Ramos (cell line): ENCODE measurements at regions not wholly inside any gene's neighbourhood (a gene's known extent, or its start where the extent isn't known, plus 50 kb on each side); places are given as distances from the start of the nearest gene placed in this dataset.

ENCODE experiments used
- in situ Hi-C: fragments of 300-500 bp; cut with MboI; formaldehyde crosslinking; loops from one replicate; pipeline ENCODE4 v1.14.3; 2022; ENCODE audit warnings: low sequenced_read_pairs; ENCODE audit not compliant: unreplicated experiment

DNA sequence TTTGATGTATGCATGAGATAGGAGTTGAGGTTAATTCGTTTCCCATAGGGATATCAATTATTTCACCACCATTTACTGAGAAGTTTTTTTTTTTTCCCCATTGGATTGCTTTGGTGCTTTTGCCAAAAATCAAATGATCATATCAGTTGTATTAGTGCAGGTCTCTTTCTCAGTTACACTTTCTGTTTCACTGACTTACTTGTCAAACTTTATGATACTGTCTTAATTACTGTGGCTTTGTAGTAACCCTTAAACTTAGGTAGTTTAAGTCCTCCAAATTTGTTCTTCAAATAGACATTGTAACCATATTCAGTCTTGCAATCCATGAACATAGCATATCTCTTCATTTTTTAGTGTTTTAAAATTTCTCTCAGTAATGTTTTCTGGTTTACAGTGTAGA, 259.9 kb upstream of the SLCO3A1 start:
- in situ Hi-C loops: no loop called here

DNA sequence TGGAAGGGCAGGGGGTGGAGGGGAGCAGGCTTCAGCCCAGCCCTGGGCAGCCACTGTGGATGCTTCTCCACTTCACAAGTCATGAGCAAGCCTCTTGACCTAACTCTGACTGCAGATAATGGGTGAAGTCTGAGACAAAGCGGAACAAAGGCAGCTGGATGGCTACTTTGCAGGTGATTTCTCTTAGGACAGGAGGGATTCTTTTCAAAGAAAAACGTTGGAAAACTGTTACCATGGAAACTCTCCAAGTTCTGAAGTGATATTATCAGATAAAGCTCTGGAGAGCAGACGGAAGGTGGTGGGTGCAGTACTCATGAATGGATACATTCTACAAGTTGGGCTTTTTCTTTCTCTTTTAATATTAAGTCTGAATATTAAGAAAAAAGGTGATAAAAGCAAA, 254.2 kb upstream of the SLCO3A1 start:
- in situ Hi-C loops: no loop called here

DNA sequence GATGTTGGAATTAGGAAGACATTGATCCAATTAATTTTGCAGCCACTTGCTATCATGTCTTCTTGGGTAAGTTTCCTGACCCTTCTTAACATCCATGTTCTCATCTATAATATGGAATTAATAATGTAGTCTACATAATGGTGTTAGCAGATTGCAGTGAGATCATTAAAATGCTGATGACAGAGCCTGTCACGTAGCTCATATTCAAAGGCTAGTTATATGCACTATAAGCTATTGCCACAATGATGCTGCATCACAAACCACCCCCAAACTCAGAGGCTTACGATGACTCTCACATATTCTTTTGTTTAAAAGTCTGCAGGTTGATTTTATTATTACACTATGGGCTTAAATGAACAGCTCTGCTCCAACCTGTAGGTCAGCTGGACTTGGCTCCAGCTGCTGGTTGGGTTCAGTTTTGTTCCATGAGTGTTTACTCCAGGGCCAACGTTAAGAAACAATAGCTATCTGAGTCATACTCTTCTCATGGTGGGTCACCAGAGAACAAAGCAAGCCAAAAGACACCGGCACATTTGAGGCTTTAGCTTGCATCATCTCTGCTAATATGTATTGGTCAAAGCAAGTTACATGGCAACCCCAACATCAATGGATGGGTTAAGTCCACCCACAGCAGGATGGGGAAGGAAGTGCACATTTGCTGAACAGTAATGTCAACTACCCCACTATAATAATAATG, 250.0 kb upstream of the SLCO3A1 start:
- in situ Hi-C loops: no loop called here

DNA sequence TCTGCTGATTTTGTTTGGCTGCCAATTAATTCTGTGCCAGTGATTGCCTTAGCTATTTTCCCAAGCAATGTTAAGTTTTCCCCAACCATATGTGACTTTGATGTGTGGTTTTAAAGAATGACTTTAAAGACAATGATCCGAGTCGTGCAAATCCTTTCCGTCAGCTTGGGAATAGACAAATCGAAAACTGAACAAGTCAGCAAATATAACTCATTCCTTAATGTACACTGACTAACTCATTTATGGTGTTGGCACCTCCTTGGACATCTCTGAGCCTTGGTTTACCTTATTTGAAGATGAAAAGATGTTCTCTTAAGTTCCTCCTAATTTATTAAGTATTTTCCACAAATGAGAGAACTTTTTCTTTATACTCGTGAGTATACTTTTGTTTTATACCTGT, 249.4 kb upstream of the SLCO3A1 start:
- in situ Hi-C loops: no loop called here

DNA sequence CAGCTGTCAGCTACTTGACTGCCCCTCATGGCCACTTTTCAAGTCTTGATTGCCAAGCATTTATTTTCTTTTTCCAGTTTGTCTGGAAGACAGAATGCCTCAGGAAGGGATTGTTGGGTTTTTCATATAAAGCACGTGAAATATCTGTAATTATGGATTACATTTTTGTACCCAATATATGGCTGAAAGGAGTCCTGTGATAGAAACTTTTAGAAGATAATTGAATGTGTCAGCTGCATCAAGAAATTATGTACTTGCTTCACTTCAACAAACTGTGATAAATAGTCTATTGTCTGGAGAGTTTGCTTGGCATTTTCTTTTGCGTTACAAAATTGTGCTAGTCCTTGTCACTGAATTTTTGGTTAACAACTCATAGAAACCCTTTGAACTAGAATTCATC, 247.9 kb upstream of the SLCO3A1 start:
- in situ Hi-C loops: no loop called here

DNA sequence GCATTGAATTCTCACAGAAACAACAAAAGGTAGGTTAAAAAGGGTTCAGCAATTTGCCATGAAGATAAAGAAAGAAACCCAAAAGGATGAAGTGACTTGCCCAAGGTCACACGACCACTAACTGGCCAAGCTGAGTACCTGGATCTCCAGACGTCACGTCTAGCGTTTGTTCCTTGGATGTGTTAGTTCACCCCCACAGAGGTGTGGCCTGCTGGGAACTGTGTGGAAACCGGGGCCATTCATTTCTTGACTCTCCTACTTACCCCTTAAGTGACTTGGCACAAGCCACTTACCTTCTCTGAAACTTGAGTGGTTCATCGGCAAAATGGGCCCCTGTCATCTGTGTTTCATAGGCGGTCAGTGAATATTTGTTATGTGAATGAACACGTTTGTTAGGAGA, 244.3 kb upstream of the SLCO3A1 start:
- in situ Hi-C loops: no loop called here

DNA sequence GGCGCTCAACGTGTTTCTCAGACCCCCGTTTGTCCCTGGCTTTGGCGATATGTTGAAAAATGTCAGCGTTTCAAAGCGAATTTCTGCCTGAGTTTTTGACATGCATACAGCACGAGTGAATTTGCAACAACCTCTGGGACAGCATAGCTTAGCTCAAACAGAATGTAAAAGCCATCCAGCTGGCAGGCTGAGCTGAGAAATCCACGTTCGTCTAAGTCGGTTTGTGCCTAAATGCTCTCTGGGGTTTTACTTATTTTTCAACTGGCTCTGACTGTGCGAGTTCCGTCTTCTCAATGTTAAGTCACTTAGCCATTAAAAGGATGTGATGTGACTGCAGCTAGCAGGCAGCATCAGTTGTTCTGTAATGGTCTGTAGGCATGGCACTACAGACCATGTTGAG, 243.5 kb upstream of the SLCO3A1 start:
- in situ Hi-C loops: no loop called here

DNA sequence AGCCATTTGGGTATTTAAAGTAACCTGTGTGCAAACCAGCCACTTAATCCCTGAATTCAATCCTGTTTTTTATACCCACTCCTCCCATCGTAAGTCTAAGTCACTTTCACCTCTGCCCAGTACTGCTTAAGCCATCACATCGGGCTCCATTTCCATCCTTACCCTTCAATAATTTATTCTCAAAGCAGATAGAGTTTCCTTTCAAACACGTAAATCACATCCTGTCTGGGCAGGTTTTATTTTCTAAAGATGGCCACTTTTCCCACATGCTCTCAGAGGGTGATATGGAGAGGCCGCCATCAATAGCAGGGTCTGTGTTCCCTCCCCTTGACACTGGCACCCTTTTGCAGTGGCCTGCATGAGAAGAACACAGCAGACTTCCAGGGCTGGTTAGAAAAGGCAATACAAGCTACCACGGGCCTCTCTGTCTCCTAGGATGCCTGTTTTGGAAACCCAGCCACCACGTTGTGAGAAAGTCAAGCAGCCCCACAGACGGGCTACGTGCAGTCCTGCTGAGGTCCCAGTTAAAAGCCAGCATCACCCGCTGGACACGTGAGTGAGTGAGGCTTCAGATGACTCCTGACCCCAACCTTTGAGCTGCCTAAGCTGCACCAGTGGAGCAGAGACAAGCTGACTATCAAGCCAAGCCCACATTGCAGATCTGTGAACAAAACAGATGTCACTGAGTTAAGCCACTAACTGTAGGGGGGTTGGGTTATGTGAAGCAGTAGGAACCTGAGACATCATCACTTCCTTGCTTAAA, 241.8 kb upstream of the SLCO3A1 start:
- in situ Hi-C loops: no loop called here

DNA sequence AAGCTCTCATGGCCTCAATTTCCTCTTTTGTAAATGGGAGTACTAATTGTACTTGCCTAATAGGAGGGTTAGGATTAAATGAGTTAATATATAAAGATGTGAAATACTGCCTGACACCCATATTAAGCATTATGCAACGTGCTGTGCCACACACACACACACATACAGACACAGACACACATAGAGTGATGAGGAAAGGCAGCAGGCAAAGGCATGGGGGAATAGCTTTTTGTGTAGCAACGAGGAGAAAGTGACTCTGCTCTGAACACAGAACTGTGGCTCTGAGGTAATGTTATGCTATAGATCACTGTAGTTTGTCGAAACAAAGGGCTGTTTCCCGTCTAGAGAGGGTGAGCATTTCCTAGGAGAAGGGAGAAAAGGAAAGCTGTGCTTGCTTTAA, 233.3 kb upstream of the SLCO3A1 start:
- in situ Hi-C loops: no loop called here

DNA sequence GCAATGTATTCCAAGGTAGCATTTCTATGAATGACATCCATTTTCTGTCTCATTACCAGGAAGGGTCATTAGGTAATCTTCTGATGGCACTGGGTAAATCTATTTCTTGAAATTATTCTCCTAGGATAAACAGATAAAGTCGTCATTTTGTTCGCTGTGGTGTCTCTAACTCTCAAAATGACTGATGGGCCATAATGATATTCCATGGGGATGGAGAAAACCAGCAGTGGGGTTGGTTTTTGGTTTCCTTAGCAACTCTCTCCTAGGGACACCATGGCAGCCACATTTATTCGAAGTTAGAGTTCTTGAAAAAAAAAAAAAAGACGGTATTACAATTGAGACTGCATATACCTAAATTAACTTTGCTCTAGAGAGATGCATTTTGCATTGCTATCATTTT, 231.3 kb upstream of the SLCO3A1 start:
- in situ Hi-C loops: no loop called here

DNA sequence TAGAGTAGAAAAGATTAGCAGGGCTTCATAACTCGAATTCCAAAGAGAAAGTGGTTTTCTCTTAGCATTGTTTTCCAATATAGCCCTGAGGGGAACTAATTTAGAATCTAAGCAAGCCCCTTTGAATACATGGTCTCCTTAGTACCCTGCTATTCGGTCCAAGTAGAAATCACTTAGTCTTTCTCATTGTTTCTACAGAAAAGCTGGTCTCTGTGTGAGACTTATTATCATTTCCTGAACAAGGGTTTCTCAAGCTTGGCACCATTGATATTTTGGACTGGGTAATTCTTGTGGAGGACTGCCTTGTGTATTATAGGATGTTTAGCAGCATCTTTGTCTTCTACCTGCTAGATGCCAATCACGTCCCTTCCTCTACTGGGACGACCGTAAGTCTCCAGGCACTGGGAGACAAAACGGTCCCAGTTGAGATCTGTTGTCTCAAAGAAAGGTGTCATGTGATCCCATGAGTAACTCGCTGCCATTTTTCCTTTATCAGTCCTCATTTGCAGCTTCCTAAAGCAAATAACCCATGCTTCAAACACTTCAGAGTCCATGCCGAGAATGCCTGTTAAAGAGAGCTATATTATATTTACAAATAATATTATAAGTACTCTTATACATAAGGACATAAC, 230.7 kb upstream of the SLCO3A1 start:
- in situ Hi-C loops: no loop called here

DNA sequence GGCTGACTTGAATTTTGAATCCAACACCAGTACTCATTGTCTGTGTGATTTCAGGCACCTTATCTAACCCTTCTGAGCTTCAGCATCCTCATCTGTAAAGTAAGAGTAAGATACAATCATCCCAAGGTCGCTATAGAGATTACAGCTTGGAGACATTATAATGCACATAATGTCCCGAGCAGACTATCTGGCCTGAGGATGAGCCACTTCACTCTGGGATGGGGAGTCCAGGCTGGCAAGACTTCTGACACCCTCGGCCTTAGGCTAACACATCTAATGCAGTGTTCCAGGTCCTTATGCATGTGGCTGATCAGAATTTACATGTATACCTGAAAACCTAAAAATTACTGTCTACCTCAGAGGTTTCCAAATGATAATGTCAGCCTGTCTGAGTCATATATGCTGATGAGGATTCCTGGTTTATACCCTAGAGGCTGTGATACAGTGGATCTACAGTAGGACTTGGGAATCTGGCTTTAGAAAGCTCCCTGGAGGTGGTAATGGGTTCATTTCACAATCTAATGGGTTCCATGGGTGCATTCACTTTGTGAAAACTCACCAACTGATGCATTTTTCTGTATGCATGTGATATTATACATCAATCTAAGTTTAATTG, 229.0 kb upstream of the SLCO3A1 start:
- in situ Hi-C loops: no loop called here

DNA sequence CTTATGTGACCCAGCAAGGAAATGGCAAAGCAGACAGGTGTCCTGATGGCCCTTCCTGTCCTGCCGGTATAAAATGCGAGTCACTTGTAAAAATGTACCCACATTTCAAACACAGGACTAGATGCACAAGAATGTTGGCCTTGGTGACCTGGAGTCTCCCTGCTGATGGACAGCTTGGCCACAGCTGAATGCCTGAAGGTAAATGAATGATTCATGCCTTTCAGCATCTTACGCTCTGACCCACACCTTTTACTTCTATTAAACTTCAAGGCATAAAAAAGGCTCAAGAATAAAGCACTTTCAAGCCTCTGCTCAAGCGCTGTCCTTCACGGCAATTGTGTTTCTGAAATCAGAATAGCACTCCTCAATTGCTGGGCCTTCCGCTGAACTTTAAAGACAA, 228.0 kb upstream of the SLCO3A1 start:
- in situ Hi-C loops: no loop called here

DNA sequence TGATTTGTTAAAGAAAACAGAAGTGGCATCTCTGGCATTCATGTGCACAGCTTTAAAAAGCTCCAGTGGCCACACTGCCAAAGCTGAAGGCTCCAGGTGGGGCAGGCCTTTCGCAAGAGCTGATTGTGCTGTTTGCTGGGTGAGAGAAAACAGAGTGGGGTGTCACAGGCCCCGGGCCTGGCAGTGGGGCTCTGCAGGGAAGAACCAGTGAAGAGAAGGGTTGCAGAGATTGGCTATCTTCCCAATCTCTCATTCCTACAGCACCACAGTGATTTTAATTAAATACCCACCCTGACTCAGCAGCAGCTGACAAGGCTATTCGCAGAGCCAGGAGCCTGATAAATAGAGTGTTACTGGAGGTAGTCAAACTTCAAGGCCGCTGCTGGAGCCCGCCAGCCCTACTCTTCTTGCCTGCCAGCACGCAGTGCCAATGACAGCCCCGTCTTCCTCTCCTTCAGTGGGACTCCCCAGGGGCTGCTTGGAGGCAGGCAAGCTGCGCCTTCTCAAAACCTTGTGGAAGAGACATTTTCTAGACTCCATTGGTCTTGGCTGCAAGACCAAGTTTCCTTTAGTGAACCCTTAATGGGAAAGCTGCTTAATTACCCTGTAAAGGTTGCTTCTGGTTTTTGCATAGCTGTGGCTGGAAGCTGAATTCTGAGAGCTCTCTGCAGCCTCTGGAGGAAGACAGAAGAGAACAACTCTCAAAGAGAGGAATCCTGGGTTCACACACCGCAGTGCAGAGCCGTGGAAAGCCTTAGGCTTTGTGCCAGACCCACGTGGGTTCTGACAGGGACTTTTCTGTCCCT, 225.8 kb upstream of the SLCO3A1 start:
- in situ Hi-C loops: no loop called here

DNA sequence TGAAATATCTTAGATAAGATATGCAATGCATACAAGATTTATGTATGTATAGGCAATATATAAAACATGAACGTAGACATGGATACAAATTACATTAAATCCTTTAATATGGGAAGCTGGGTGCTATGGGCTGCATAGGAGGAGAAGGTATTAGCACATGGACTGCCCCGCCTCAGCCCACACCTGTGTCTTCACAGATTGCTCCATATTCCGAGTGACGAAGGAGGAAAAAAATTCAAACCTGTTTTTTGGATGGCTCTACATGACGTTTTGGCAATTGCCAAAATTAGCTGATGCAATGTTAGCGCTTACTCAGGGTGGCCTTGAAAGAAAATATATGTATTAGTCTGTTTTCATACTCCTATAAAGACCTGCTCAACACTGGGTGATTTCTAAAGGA, 223.4 kb upstream of the SLCO3A1 start:
- in situ Hi-C loops: no loop called here

DNA sequence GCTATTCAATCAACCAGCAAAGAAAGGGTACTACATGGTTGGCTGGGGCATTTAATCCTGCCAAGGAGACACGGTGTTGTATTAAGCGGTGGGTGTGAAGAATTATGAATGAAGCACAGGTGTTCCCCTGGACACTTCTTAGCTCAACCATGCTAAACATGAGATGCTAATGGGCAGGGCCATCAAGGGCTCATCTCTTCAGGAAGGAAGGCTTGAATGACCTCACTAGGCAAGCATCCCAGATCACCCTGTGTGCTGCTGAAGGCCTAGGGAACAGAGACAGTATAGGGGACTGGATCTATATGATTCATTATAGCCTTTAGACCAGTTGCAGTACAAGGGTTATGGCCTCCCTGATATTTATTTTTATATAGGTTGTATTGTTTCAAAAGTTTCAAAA, 221.3 kb upstream of the SLCO3A1 start:
- in situ Hi-C loops: no loop called here

DNA sequence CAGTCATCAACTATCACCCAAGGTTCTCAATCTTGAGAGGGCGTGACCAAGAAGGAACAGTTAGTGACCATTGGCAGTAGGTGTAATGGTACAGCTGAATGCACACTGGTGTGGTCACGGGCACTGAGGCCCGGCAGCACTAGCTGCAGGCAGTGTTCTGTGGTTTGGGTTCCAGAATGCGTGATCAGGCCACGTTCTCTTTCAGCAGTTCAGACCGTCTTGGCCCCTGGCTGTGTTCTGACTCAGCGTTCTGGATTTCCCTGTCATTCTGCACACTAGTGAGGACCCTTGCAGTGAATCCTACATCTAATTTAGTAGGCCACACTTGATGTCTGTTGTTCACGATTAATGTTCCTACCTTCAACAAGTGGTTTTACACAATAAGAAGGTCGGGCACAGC, 220.5 kb upstream of the SLCO3A1 start:
- in situ Hi-C loops: no loop called here

DNA sequence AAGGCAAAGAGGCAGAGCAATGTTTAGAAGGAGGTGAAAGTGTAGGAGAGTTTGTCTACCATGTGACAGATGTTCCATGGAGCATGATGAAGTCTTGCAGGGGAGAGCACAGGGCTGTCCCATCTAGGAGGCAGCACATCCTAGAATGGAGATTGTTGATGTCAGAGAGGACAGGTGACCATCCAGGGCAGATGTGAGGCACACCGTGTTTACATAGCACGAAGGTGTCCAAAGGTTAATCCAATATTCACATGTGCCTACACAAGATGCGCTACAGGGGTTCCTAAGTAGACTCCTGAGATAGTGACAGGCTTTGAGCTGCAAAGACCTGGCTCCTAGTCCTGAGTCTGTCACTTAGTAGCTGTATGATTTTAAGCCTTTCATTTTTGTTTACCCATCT, 219.3 kb upstream of the SLCO3A1 start:
- in situ Hi-C loops: no loop called here

DNA sequence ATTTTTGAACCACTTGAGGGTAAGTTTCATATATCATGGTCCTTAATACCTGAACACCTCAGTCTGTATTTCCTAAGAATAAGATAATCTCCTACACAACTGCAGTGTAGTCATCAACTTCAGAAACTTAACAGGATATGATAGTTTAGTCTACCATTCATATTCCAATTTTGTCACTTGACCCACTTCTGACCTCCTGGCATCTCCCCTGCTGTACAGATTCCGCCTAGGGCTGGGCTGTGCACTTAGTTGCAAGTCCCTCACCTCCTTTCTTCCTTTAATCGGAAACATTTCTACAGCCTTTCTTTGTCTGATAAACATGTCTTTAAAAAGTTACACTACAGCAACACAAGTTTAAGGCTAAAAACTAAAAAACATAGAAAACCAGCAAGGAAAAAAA, 218.4 kb upstream of the SLCO3A1 start:
- in situ Hi-C loops: no loop called here

DNA sequence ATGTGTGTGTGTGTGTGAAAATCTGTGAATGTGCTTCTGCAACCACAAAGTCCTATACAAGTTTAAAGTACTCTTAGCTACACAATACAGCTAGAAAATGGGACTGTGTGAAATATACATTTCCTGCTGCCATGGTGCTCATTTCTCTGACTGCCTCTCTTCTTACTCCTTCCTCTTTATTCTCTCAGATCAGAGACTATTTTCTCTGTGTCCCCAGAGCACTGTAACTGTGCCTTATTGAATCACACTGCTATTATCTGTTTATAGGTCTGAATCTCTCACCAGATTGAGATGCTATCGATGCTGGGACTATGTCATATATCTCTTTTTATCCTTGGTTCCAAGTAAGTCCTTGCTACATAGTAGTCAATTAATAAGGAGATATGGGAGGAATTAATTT, 217.9 kb upstream of the SLCO3A1 start:
- in situ Hi-C loops: no loop called here
